GM18870 (cell line): ENCODE measurements at regions not wholly inside any gene's neighbourhood (a gene's known extent, or its start where the extent isn't known, plus 50 kb on each side); places are given as distances from the start of the nearest gene placed in this dataset.
"Not testable (repeated sequence)": the region's sequence is repeated elsewhere in the genome, so short reads cannot be mapped to it uniquely, and the experiment has no call there.

ENCODE experiments used
- ATAC-seq: cut with Tn5 transposase; IDR thresholded peaks from one replicate; pipeline ENCODE4 v1.9.1; 2021; ENCODE audit warnings: moderate library complexity; ENCODE audit not compliant: unreplicated experiment

DNA sequence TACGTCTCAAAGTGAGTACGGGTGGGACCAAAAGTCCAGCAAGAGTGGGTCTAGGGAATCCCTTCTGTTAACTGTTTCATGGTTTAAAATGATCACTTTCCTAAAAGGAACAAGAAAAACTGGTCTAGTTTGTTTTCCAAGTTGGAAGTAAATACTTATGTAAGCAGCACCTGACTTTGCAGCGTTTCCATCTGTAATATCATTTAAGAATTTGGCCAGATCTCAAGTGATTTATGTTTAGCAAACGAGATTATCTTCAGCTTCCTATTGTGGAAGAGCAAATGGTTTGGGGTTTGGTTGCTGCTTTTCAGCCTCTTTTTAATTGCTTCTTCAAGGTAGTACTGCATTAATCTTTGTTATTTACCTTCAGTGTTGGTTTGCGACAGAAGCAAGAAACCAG lies 50.4 kb downstream of the FHIP1A start:
- ATAC-seq = no peak

DNA sequence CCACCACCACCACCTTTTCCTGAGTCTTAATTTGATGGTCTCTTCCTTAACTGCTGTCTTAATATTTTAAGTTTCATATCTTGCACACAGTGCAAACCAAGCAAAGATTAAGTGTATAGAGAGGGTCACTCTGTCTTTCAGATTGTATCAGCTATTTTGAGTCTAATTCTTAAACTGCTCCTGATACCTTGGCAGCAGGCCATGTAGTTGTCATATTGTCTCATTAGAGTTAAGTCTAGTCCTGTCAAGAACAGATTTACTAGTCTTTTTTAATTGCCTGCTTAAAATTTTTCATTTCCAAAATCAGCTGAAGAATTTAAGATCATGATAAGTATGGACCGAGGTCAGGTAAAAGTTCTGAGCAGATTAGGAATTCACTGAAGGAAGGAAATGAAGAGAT lies 51.5 kb downstream of the FHIP1A start:
- no peak for ATAC-seq

DNA sequence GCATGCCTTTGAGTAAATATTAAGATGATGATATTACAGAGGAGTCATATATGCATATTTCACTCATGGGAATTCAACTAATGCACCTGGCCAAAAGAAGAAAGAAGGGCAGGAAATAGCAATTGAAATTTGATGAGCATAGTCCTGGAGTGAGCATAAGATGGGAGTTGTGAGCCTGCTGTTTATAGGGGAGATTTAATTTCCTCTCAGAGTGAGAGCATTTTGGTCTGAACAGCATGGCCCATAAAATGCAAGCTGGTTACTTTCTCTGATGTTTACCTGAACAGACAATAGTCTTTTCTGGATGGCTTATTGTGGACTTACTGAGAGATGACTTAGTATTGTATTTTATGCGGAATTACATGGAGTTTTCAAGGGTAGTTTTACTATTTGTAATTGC lies 53.6 kb downstream of the FHIP1A start:
- no peak for ATAC-seq

DNA sequence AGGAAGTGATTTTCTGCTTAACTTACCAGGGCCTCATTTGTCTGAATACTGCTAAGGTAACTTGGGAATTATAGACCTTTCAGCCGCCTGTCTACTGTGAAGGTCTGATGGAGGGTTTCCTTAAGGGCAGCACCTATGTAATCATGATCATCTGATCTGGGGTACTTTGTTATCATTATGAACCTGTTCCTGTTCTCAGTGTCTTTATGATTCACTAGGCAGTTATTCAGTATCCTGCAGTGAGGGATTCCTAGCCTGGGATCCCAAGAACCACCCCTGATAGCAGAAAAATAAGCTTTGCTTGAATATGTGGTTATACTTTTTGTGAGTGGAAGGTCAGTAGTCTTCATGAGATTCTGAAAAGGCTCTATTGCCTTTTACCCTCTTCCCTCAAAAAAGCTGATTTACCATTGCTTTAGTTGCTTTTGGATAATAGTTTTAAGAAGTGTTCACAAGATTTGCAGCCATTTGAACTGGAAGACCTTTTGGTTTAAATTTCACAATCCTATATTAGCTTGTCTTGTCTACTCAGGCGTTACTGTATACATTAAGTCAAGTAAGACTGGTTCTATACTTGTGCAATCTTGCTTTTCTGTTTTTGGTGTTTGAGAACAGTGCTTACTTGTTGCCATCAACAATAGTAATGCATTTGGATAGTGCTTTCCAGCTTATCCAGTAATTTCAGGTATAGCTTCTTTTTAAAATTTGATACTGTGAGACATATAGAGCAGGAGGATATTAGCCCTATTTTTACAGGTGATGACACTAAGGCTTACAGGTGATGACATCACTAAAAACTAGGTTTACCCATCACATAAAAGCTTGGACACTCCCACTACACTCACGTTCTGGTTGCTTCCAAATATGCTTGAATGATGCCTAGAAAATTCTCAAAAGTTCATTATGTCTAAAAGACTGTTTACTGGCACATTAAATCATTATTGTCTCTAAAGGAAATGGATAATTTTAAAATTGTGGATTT lies 60.0 kb downstream of the FHIP1A start:
- ATAC-seq = no peak

DNA sequence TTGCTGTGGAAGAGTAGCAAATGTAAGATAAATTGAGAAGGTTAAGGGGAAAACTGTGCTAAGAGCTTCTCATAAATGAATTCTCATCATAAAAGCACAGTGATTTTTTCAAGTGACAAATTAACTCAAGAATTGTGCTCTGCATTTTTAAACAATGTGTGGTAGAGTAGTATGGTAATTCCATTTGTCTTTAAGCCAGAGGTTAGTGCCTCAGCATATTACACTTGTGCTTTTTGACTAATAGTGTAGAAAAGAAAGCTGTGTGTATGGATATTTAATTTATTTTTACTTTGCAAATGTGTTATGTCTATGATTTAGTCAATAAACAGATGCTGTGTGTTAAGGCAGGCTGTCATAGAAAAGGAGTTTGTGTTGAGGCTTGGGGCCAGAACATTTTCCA lies 61.0 kb downstream of the FHIP1A start:
- no peak for ATAC-seq

DNA sequence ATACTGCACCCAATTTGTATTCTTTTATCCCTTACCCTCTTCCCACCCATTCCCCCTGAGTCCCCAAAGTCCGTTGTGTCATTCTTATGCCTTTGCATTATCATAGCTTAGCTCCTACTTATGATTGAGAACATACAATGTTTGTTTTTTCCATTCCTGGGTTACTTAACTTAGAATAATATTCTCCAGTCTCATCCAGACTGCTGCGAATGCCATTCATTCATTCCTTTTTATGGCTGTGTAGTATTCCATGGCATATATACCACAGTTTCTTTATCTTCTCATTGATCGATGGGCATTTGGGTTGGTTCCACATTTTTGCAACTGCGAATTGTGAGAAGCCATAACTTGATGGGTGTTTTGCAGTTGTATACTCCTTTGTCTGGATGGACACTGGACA lies 62.8 kb downstream of the FHIP1A start:
- ATAC-seq = no peak

DNA sequence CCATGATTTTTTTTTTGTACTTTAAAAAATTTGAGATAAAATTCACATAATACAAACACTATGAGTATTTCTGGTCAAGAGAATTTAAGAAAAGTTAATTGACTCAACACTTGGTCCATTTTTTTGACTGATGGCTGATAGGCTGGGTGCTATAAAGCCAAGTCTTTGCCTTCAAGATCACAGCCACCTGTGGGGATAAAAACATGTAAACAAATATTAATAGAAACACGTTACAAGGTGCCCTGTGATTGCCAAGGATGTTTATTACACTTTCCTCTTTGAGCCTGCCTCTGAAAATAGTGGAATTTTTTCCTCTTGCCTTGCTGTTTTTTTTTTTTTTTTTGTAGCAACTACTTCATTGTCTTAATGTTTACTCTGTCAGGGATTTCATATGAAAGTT lies 63.3 kb downstream of the FHIP1A start:
- no peak for ATAC-seq

DNA sequence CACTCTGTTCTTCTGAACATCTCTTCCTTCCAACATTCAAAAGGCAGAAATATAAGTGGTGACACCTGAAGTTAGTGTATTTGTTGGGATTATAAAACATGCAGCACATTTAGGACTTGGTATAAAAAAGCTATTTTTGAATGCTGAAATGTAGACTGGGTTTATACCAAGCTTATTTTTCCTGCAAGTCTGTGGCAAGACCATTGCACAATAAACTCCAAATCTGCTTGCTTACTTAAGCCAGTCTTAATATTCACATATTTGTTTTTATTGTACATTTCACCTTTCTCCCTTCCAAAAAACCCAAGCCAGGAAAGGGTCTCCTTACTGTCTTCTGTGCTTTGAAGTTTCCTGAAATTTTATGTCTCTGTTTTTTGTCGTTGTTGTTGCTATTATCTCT lies 63.7 kb downstream of the FHIP1A start:
- no peak for ATAC-seq

DNA sequence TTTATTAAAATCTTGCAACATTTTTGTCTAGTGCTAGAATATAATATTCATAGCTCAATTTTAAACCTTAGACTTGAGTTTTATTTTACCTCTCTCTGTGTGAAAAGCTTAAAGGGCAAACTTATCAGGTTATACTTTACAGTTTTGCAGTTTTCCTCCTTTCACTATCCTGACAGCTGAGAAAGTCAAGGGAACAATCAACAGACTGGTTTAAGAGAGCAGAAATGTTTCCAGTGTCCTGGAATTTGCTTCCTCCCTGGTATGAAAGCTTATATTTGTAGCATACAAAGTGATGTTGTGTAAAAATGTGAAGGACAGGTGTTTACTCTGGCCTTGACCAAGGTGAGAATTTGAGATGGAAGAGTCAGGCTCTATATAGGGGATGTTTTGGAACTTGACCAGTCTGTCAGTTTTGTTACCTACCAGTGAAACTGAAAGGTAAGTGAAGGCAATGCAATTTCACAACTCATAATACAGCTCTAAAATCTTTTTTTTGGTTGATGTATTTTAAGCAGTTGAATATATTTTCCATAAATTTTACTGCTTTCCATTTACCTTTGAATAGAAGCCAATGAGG lies 64.6 kb downstream of the FHIP1A start:
- ATAC-seq = no peak

DNA sequence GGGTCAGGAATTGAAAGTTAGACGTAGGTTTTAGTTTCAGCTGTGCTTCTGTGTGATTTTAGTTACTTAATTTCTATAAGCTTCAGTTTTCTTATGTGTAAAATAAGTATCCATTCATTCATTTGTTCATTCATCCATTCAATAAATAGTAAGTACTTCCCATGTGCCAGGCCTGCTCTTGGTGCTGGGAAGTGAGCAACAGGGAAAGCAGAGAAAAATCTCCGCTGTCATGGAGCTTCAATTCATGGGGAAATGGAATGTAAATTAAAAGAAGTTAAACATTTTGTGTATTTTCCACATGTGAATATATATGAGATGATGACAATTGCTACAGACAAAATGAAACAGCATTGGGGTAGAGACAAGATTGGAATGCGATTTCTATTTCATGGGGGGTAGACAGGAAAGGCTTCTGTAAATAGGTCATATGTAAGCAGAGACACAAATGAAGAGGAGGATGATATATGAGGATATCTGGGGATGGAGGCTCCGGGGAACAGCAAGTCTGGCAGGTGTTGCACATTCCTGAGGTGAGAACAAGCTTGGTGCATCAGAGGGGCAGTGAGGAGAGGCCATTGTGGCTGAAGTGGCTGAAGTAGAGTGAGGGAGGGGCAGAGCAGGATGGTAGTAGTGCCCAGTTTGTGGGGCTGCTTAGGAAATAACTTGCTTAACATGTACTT lies 66.2 kb downstream of the FHIP1A start:
- ATAC-seq = no peak

DNA sequence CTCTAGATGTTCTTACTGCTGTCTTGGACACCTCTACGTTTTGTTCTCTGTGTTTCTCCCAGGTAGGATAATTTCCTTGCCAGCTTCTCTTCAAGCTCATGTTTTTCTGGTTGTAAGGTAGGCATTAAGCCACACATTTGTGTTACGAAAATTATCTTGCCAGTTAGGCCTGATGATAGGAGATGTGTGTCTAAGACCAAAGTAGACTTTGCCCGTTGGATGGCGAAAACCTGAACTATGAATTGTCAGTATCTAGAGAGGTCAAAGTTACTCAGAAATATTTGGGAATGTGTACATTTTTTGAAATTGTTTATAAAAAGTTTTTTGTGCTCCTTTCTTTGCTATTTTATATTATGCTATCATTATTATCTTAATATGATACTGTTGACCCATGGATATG lies 72.8 kb downstream of the FHIP1A start:
- no peak for ATAC-seq

DNA sequence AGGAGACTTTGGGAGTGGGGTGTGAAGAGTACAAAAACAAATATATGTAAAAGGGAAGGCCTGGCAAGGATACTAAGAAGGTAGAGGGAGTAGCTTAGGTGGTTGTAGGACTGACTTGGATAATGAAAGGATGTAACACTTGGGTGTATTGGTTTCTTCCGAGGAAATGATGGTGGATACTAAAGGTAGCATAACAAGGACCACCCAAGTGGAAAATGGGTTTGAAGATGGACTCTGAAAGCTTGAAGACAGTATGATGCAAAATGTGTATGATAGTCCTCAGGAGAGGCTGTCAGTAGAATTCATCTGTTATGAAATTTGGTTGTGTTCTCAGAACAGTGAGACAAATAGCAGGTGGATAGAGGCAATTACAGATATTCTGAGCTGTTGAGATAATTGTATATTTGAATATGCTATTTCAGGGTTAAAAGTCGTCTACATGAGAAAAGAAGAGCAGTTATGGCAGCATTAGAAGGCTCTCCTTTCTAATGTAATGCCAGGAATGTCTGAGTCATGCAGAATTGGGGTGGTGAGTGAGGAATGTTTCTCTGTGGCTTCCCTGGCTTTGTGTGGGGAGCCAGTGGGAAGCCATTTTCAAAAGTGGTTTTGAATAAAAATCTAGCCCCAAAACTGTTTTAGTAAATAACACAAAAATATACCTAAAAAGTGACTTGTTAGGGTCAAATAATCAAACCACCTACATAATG lies 75.6 kb downstream of the FHIP1A start:
- no peak for ATAC-seq

DNA sequence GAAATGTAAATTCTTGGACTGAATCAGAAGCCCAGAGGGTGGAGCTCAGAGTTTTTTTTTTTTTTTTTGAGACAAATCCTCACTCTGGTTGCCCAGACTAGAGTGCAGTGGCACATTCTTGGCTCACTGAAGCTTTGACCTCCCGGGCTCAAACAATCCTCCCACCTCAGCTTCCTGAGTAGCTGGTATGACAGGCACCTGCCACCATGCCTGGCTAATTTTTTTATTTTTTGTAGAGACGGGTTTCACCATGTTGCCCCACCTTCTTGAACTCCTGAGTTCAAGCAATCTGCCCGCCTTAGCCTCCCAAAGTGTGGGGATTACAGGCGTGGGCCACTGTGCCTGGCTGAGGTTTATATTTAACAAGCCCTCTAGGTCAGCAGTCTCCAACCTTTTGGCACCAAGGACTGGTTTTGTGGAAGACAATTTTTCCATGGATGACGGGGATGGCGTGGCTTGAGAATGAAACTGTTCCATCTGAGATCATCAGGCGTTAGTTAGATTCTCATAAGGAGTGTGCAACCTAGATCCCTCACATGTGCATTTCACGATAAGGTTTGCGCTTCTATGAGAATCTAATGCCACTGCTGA lies 76.7 kb downstream of the FHIP1A start:
- no peak for ATAC-seq

DNA sequence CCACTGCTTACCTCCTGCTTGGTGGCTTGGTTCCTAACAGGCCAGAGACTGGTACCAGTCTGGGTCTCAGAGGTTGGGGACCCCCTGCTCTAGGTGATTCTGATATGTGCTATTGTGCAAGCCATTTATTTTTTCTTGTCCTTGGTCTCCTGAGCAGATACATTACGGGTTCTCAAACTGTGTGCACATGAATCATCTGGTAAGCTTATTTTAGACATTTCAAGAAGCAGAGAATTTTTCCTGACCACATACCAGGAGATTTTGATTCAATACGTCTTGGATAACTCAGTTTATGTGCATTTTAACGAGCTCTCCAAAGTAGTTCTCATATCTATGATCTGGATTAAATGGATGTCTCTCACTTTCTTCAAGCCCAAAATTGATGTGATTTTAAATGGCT lies 77.2 kb downstream of the FHIP1A start:
- ATAC-seq = no peak

DNA sequence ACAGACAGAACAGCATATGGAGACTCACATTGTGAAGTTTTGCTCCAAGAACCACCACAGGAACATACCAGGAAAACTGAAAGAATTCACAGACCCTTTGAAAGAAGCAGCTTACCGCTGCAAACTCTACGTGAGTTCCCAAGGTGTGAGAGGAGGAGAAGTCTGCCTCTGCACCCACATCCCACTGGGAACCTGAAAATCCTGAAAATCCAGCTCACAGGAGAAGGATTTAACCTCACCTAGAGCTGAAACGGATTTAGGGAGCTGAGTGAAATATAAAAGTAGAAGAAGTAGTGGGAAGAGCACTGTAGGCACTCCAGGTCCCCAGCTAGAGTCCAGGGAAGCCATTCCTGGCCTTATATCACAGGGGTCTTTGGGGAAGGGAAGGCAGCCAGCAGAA lies 80.0 kb downstream of the FHIP1A start:
- no peak for ATAC-seq

DNA sequence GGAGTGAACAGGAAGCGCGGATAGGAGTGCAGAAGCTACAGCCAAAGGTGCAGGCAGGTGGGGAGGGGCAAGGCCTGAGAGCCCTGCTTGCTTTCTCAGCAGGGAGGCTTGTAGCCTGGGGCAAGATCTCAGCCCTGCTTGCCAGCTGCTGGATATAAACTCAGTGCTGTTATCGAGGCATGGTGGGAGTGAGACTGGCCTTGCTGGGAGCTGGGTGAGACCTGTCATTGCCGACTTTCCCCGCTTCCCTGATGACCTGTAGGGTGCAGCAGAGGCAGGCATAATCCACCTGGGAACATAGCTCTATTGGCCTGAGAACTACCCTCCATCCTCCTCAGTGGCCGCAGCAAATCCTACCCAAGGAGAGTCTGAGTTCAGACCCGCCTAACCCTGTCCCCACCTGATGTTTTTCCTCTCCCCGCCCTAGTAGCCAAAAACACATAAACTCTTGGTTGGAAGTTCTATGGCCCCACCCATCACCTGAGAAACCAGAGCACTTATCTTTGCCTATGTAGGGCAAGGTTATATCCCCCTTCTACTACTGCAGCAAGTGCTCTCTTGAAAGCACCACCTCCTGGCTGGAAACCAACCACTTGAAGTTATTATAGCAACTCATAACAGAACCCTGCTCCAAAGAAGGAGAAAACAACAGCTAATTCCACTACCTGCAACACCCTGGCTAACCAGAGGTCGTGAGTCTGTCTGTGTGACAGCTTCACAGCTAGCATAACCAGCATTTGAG lies 80.7 kb downstream of the FHIP1A start:
- ATAC-seq = no peak

DNA sequence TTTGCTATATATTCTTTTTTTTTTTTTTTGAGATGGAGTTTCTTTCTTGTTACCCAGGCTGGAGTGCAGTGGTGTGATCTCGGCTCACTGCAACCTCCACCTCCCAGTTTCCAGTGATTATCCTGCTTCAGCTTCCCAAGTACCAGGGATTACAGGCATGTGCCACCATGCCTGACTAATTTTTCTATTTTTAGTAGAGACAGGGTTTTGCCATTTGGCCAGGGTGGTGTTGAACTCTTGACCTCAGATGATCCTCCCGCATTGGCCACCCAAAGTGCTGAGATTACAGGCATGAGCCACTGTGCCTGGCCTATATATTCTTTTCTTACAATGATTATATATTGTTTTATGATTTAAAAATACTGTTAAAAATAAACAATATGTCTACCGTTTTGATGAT lies 86.6 kb downstream of the FHIP1A start:
- not testable (repeated sequence) for ATAC-seq

DNA sequence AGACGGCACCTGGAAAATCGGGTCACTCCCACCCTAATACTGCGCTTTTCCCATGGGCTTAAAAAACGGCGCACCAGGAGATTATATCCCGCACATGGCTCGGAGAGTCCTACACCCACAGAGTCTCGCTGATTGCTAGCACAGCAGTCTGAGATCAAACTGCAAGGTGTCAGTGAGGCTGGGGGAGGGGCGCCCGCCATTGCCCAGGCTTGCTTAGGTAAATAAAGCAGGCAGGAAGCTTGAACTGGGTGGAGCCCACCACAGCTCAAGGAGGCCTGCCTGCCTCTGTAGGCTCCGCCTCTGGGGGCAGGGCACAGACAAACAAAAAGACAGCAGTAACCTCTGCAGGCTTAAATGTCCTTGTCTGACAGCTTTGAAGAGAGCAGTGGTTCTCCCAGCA lies 102.6 kb downstream of the FHIP1A start:
- not testable (repeated sequence) for ATAC-seq

DNA sequence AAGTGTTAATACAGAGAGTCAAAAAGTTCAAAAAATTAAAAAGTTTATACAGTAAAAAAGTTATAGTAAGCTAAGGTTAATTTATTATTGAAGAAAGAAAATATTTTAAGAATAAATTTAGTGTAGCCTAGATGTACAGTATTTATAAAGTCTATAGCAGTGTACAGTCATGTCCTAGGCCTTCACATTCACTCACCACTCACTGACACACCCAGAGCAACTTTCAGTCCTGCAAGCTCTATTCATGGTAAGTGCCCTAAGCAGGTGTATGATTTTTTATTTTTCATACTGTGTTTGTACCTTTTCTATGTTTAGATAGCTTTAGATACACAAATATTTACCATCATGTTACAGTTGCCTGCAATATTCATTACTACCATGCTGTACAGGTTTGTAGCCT lies 108.9 kb downstream of the FHIP1A start:
- no peak for ATAC-seq

DNA sequence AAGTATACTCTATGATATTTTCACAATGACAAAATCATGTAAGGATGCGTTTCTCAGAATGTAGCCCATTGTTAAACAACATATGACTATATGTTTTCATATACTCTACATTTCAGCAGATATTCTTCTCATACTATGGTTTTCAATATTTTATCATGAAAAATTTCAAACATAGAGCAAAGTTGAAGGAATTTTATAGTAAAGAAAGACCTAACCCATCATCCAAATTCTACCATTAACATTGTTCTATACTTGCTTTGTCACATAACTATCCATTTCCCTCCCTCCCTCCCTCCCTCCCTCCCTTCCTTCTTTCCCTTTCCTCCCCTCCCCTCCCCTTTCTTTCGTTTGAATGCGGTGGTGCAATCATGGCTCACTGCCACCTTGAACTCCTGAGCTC lies 109.4 kb downstream of the FHIP1A start:
- ATAC-seq = no peak
